Choroid plexus epithelial cell (primary cell): ENCODE measurements at regions not wholly inside any gene's neighbourhood (a gene's known extent, or its start where the extent isn't known, plus 50 kb on each side); places are given as distances from the start of the nearest gene placed in this dataset.
A peak's percentile ranks its signal among the peaks of the same experiment; 100 is the strongest.
"Not testable (repeated sequence)": the region's sequence is repeated elsewhere in the genome, so short reads cannot be mapped to it uniquely, and the experiment has no call there.

Experiments used
- DNase-seq: peaks from one replicate; pipeline ENCODE4 v3.0.0-alpha.2; 2010; ENCODE audit warnings: low read depth
- H3K4me3 ChIP-seq: 2 replicates; pipeline ENCODE4 v1.5.1; 2011; ENCODE audit warnings: low read depth, mild to moderate bottlenecking, control low read depth, low read length, moderate library complexity
- TF ChIP-seq, protein P1 (sequence below): conservative IDR thresholded peaks from 2 replicates; pipeline ENCODE4 v1.5.1; 2011; ENCODE audit warnings: low read depth, mild to moderate bottlenecking, control low read depth, inconsistent platforms, low read length, moderate library complexity

DNA sequence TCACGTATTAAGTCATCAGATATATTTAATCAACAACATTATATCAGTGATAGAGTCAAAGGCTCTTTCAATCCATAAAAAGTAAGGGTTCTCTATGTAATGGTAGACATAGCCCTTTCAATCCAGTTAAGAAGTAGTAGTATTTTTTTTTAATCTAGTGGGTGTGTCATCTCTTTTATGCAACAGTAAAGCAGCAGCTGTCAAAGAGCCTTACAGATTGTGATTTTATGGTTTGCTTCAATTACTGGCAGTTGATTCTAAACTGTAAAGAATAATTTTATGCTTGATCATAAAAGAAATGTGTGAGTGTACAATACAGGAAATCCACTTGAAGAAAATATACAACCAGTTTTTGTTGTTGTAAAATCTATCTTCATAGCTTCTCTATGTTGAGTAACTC lies 902.6 kb upstream of the MBL2 start:
- TF ChIP-seq, protein P1, sequence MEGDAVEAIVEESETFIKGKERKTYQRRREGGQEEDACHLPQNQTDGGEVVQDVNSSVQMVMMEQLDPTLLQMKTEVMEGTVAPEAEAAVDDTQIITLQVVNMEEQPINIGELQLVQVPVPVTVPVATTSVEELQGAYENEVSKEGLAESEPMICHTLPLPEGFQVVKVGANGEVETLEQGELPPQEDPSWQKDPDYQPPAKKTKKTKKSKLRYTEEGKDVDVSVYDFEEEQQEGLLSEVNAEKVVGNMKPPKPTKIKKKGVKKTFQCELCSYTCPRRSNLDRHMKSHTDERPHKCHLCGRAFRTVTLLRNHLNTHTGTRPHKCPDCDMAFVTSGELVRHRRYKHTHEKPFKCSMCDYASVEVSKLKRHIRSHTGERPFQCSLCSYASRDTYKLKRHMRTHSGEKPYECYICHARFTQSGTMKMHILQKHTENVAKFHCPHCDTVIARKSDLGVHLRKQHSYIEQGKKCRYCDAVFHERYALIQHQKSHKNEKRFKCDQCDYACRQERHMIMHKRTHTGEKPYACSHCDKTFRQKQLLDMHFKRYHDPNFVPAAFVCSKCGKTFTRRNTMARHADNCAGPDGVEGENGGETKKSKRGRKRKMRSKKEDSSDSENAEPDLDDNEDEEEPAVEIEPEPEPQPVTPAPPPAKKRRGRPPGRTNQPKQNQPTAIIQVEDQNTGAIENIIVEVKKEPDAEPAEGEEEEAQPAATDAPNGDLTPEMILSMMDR: no peak
- no peak for DNase-seq
- no peak overlapping the region for H3K4me3 ChIP-seq

DNA sequence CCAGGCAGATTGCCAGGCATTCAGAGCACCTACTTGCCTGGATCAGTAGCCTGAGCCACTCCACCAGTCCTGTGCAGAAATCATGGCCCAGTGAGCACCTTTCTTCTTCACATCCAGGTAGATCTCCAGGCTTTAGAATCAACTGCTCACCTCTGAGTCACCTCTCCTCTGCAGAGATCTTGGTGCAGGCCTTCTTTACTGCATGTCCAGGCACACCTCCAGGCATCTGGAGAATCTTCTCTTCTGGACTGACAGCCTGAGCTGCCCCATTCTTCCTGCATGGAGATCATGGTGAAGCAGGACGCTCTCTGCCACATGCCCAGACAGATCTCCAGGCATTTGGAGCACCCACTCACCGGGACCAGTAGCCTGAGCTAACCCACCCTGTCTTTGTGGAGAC lies 894.5 kb upstream of the MBL2 start:
- TF ChIP-seq, protein P1: no peak
- H3K4me3 ChIP-seq: no peak overlapping the region
- DNase-seq: no peak

GRCh38 chr10:53664282-53665019 lies 891.9 kb upstream of the MBL2 start:
- no peak overlapping the region for H3K4me3 ChIP-seq
- DNase-seq: peak; percentile 1
- TF ChIP-seq, protein P1: no peak

DNA sequence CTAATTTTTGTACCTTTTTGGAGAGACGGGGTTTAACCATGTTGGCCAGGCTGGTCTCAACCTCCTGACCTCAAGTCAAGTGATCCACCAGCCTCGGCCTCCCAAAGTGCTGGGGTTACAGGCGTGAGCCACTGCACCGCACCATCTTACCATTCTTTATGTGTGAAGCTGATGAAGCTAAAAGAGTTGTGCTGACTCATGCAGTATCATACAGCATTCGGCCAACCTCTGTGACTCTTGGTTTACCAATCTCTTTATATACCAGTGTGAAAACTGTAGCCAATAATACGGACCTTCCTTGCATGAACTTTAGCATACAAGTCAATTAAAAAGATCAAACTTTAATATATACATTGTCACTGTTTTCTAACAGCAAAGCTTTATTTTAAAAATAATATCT lies 878.2 kb upstream of the MBL2 start:
- H3K4me3 ChIP-seq: no peak overlapping the region
- DNase-seq: no peak
- TF ChIP-seq, protein P1: no peak

DNA sequence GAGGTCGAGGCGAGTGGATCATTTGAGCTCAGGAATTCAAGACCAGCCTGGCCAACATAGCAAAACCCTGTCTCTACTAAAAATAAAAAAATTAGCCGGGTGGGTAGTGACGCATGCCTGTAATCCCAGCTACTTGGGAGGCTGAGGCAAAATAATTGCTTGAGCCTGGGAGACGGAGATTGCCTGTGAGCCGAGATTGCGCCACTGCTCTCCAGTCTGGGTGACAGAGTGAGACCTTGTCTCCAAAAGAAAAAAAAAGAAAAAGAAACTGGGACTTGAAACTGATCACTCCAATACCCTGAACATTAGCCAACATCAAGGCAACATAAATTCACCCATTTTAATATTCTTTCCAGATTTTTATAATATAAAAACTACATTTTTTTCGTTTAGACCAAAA lies 874.6 kb upstream of the MBL2 start:
- not testable (repeated sequence) for H3K4me3 ChIP-seq, DNase-seq

- TF ChIP-seq, protein P1: no peak
- no peak overlapping the region for H3K4me3 ChIP-seq
- DNase-seq: no peak
These were observed 873.9 kb upstream of the MBL2 start for GRCh38 chr10:53646525-53646924.

DNA sequence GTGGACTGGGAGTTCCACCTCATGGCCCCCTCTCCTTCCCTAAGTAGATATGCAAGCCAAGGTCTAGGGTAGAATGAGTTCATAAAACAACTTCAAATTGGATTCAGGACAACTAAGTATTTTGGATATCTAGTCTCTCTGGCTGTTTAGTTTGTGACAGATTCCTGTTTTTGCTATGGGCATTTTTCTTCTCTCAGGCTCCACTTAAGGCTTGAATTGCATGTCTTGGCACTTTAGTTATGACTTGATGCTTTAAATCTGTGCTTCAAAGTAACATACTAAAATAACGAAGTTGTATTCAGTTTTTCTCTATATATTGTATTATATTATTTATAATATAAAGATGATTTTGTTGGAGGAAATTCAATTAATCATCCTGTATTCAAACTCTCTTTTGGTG lies 873.4 kb upstream of the MBL2 start:
- H3K4me3 ChIP-seq: no peak overlapping the region
- TF ChIP-seq, protein P1: no peak
- DNase-seq: no peak
